NT2/D1 (cell line): ENCODE measurements at regions not wholly inside any gene's neighbourhood (a gene's known extent, or its start where the extent isn't known, plus 50 kb on each side); places are given as distances from the start of the nearest gene placed in this dataset.
"Not testable (repeated sequence)": the region's sequence is repeated elsewhere in the genome, so short reads cannot be mapped to it uniquely, and the experiment has no call there.

Experiments
- DNase-seq: peaks from one replicate; pipeline ENCODE4 v3.0.0-alpha.2; 2011; ENCODE audit warnings: low read depth, low spot score
- H3K27me3 ChIP-seq: 2 replicates; pipeline ENCODE4 v1.6.0; 2011; ENCODE audit warnings: mild to moderate bottlenecking; ENCODE audit not compliant: insufficient read length, insufficient read depth
- H3K36me3 ChIP-seq: 2 replicates; pipeline ENCODE4 v1.6.1; 2011; ENCODE audit warnings: mild to moderate bottlenecking, low read length, mixed read lengths; ENCODE audit not compliant: insufficient read depth, insufficient read length
- H3K4me1 ChIP-seq: 2 replicates; pipeline ENCODE4 v1.5.1; 2011; ENCODE audit not compliant: insufficient read depth, insufficient read length
- H3K4me3 ChIP-seq: 2 replicates; pipeline ENCODE4 v1.5.1; 2011; ENCODE audit warnings: low read depth; ENCODE audit not compliant: insufficient read length
- H3K9ac ChIP-seq: 2 replicates; pipeline ENCODE4 v1.6.0; 2011; ENCODE audit warnings: low read depth; ENCODE audit not compliant: insufficient read length
- H3K9me3 ChIP-seq: 2 replicates; pipeline ENCODE4 v1.5.1; 2011; ENCODE audit warnings: mild to moderate bottlenecking, low read length; ENCODE audit not compliant: insufficient read depth
- SUZ12 ChIP-seq: IDR thresholded peaks from 2 replicates; pipeline ENCODE4 v1.6.1; 2011; ENCODE audit not compliant: insufficient read length, insufficient read depth; ENCODE audit errors: extremely low read depth
- YY1 ChIP-seq: IDR thresholded peaks from 2 replicates; pipeline ENCODE4 v1.6.1; 2011; ENCODE audit not compliant: insufficient read length, insufficient read depth
- ZNF274 ChIP-seq: IDR thresholded peaks from 2 replicates; pipeline ENCODE4 v1.6.1; 2011; ENCODE audit warnings: mild to moderate bottlenecking, low read depth, low read length

GRCh38 chr20:57773059-57773815 is 63.4 kb upstream of the PMEPA1 start:
- peaks cover 3% of the 10 kb centered on the region for H3K27me3 ChIP-seq
- H3K9me3 ChIP-seq = 0 out of 2 replicates have a peak, but pooled peaks cover 4% of the 10 kb centered on the region
- DNase-seq = no peak
- H3K9ac ChIP-seq = no peak overlapping the region
- peaks cover 10% of the 10 kb centered on the region for H3K4me1 ChIP-seq
- no peaks in the 10 kb centered on the region for H3K36me3 ChIP-seq
- TF ChIP-seq YY1 (no peak), ZNF274 (no peak), SUZ12 (no peak)
- no peak overlapping the region for H3K4me3 ChIP-seq

- peak; percentile 89 for DNase-seq
- H3K9me3 ChIP-seq = 0 out of 2 replicates have a peak, but pooled peaks cover 4% of the 10 kb centered on the region
- H3K4me3 ChIP-seq = peak overlapping the region; percentile 19
- TF ChIP-seq YY1 (no peak), SUZ12 (no peak), ZNF274 (no peak)
- H3K27me3 ChIP-seq = peaks cover 3% of the 10 kb centered on the region
- no peaks in the 10 kb centered on the region for H3K36me3 ChIP-seq
- H3K4me1 ChIP-seq = peaks cover 10% of the 10 kb centered on the region
- H3K9ac ChIP-seq = peak overlapping the region; percentile 65
Measured at GRCh38 chr20:57772349-57772964, 62.6 kb upstream of the PMEPA1 start.

- peaks cover 10% of the 10 kb centered on the region for H3K4me1 ChIP-seq
- 0 out of 2 replicates have a peak, but pooled peaks cover 4% of the 10 kb centered on the region for H3K9me3 ChIP-seq
- no peak overlapping the region for H3K4me3 ChIP-seq
- H3K36me3 ChIP-seq = no peaks in the 10 kb centered on the region
- no peak for DNase-seq
- peaks cover 3% of the 10 kb centered on the region for H3K27me3 ChIP-seq
- no peak for TF ChIP-seq SUZ12
- no peak for TF ChIP-seq ZNF274
- no peak for TF ChIP-seq YY1
- H3K9ac ChIP-seq = peak overlapping the region; percentile 35
Measured at GRCh38 chr20:57770852-57771720, 61.3 kb upstream of the PMEPA1 start.

GRCh38 chr20:57770401-57770800 is 60.6 kb upstream of the PMEPA1 start:
- not testable (repeated sequence) for H3K36me3 ChIP-seq, H3K4me1 ChIP-seq, H3K9ac ChIP-seq, H3K27me3 ChIP-seq, H3K9me3 ChIP-seq, H3K4me3 ChIP-seq, DNase-seq

GRCh38 chr20:57769756-57770155 is 59.9 kb upstream of the PMEPA1 start:
- Histone ChIP-seq H3K4me1 (peaks cover 10% of the 10 kb centered on the region), H3K9ac (no peak overlapping the region), H3K9me3 (peaks cover 5% of the 10 kb centered on the region), H3K27me3 (peaks cover 3% of the 10 kb centered on the region), H3K4me3 (no peak overlapping the region), H3K36me3 (no peaks in the 10 kb centered on the region)
- TF ChIP-seq SUZ12 = no peak
- no peak for TF ChIP-seq YY1
- TF ChIP-seq ZNF274 = no peak
- no peak for DNase-seq

GRCh38 chr20:57768519-57768918 is 58.7 kb upstream of the PMEPA1 start:
- Histone ChIP-seq H3K27me3 (no peaks in the 10 kb centered on the region), H3K9ac (no peak overlapping the region), H3K4me3 (no peak overlapping the region), H3K36me3 (no peaks in the 10 kb centered on the region), H3K4me1 (peaks cover 10% of the 10 kb centered on the region), H3K9me3 (peaks cover 17% of the 10 kb centered on the region)
- no peak for TF ChIP-seq SUZ12
- TF ChIP-seq YY1 = no peak
- no peak for TF ChIP-seq ZNF274
- no peak for DNase-seq

GRCh38 chr20:57767441-57767840 is 57.6 kb upstream of the PMEPA1 start:
- H3K9me3 ChIP-seq = peaks cover 17% of the 10 kb centered on the region
- no peak for TF ChIP-seq SUZ12
- TF ChIP-seq ZNF274 = no peak
- TF ChIP-seq YY1 = no peak
- DNase-seq = no peak
- no peak overlapping the region for H3K4me3 ChIP-seq
- no peak overlapping the region for H3K9ac ChIP-seq
- no peaks in the 10 kb centered on the region for H3K27me3 ChIP-seq
- H3K4me1 ChIP-seq = peaks cover 10% of the 10 kb centered on the region
- no peaks in the 10 kb centered on the region for H3K36me3 ChIP-seq
